Smooth muscle cell (in vitro differentiated cells): ENCODE measurements at regions not wholly inside any gene's neighbourhood (a gene's known extent, or its start where the extent isn't known, plus 50 kb on each side); places are given as distances from the start of the nearest gene placed in this dataset.

ENCODE experiments used
- DNase-seq: peaks from one replicate; lab custom pipeline; 2025; ENCODE audit not compliant: unreplicated experiment; lab: John Stamatoyannopoulos, UW
- H2AFZ ChIP-seq: fragments of 200-600 bp; sonication (generic); 2 replicates; pipeline ENCODE4 v1.6.0; 2016; ENCODE audit warnings: antibody characterized with exemption, low read depth, mild to moderate bottlenecking
- H3F3A ChIP-seq: fragments of 200-600 bp; sonication (generic); 2 replicates; pipeline ENCODE4 v1.6.0; 2017; ENCODE audit warnings: antibody characterized with exemption, low read depth
- H3K27ac ChIP-seq: fragments of 200-600 bp; sonication (generic); 2 replicates; pipeline ENCODE4 v1.5.1; 2016; ENCODE audit warnings: low read depth, mild to moderate bottlenecking
- H3K27me3 ChIP-seq: fragments of 200-600 bp; sonication (generic); 2 replicates; pipeline ENCODE4 v1.6.1; 2016; ENCODE audit warnings: low read depth, mild to moderate bottlenecking
- H3K36me3 ChIP-seq: fragments of 200-600 bp; sonication (generic); 2 replicates; pipeline ENCODE4 v1.5.1; 2016; ENCODE audit warnings: low read depth
- H3K4me1 ChIP-seq: fragments of 200-600 bp; sonication (generic); 2 replicates; pipeline ENCODE4 v1.5.1; 2016; ENCODE audit warnings: low read depth
- H3K4me2 ChIP-seq: fragments of 200-600 bp; sonication (generic); 2 replicates; pipeline ENCODE4 v1.6.0; 2016; ENCODE audit warnings: mild to moderate bottlenecking
- H3K4me3 ChIP-seq: fragments of 200-600 bp; sonication (generic); 2 replicates; pipeline ENCODE4 v1.5.1; 2016; ENCODE audit warnings: mild to moderate bottlenecking
- H3K79me2 ChIP-seq: fragments of 200-600 bp; sonication (generic); 2 replicates; pipeline ENCODE4 v1.6.0; 2016; ENCODE audit warnings: low read depth, mild to moderate bottlenecking
- H3K9ac ChIP-seq: fragments of 200-600 bp; sonication (generic); 2 replicates; pipeline ENCODE4 v1.6.0; 2016; ENCODE audit warnings: low read depth
- H3K9me3 ChIP-seq: fragments of 200-600 bp; sonication (generic); replicated peaks from 2 replicates; pipeline ENCODE4 v1.5.1; 2016; ENCODE audit warnings: low read depth
- H4K20me1 ChIP-seq: fragments of 200-600 bp; sonication (generic); 2 replicates; pipeline ENCODE4 v1.6.0; 2016; ENCODE audit warnings: low read depth
- WGBS: methylation state at CpG from one replicate; pipeline ENCODE4 v1.1.7; 2016; ENCODE audit warnings: low lambda C conversion rate; 5-methylcytosine and 5-hydroxymethylcytosine counted together
- TF ChIP-seq, protein P1 (sequence below): fragments of 200-600 bp; sonication (generic); IDR thresholded peaks from 2 replicates; pipeline ENCODE4 v1.5.1; 2017; ENCODE audit warnings: borderline replicate concordance, mild to moderate bottlenecking, antibody characterized with exemption; ENCODE audit not compliant: insufficient read depth, poor library complexity, severe bottlenecking

DNA sequence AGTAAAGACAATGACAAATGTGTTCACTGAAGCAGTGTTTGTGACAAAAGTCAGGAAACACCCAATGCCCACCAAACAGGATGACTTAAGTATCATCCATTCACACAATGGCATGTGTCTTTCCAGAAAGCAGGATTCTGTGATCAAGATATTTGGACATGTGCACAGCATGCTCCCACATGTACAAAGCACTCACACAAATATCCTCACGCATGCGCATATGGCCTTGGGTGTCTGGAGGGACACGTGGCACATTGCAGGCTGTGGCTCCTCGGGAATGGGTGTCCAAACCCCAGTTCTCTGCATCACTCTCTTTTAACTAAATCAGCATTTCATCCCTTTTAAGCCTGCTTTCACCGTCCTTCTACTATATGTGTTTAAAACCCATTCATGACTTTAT lies 130.5 kb downstream of the KLF13 start:
- 43% methylated on average over 5 of the region's 5 CpGs for WGBS
- Histone ChIP-seq H2AFZ (no peak overlapping the region), H3K4me2 (peak overlapping the region; percentile 34), H3K4me3 (no peak overlapping the region), H3F3A (no peaks in the 10 kb centered on the region), H3K36me3 (no peaks in the 10 kb centered on the region), H3K27me3 (no peaks in the 10 kb centered on the region), H3K27ac (peak overlapping the region; percentile 72), H3K4me1 (peaks cover 11% of the 10 kb centered on the region), H3K9me3 (no peaks in the 10 kb centered on the region), H3K79me2 (no peaks in the 10 kb centered on the region), H3K9ac (no peak overlapping the region), H4K20me1 (no peaks in the 10 kb centered on the region)
- TF ChIP-seq, protein P1, sequence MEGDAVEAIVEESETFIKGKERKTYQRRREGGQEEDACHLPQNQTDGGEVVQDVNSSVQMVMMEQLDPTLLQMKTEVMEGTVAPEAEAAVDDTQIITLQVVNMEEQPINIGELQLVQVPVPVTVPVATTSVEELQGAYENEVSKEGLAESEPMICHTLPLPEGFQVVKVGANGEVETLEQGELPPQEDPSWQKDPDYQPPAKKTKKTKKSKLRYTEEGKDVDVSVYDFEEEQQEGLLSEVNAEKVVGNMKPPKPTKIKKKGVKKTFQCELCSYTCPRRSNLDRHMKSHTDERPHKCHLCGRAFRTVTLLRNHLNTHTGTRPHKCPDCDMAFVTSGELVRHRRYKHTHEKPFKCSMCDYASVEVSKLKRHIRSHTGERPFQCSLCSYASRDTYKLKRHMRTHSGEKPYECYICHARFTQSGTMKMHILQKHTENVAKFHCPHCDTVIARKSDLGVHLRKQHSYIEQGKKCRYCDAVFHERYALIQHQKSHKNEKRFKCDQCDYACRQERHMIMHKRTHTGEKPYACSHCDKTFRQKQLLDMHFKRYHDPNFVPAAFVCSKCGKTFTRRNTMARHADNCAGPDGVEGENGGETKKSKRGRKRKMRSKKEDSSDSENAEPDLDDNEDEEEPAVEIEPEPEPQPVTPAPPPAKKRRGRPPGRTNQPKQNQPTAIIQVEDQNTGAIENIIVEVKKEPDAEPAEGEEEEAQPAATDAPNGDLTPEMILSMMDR: no peak
- no peak for DNase-seq

DNA sequence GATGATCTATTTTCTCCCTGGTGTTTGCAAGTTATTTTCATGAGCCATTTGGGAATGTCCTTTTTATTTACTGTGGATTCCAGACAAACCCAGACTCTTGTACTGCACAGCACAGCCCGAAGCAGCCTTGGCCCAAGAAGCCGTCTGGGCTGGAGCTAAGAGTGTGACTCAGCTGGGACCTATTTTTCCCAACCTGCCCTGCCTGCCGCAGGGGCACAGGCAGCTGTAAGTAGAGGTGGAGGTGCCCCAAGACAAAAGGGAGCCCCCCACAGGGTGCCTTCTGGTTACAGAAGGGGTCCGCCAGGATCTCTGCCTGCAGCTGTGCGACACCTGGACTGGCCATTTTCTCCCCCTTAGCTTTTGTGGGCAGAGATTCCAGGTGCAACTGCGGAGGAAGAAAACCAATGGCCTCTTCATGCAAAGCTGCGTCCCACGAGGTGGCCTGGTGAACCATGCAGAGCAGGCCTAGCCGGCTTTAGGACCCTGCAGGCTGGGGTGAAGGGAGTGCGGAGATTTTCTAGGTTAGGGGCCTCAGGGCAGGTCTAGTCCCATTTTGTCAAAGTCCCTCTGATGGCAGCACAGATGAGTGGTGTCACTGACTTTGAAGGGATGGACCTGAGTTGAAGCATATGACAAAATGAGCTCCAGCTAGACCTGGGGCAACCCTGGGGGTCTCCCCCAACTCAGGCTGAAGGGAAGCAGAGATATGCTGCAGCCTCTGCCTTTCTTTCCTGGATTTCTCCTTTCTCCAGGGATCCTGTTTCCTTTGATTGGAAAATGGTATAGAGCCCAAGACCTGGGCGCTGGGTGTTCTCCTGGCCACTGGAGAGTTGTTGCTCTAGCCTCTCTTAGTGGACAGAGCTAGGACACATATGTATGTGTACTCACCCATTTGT lies 131.2 kb downstream of the KLF13 start:
- Histone ChIP-seq H4K20me1 (no peaks in the 10 kb centered on the region), H3K4me2 (peak overlapping the region; percentile 34), H3K79me2 (no peaks in the 10 kb centered on the region), H3K9ac (no peak overlapping the region), H3K4me3 (no peak overlapping the region), H3K27ac (peak overlapping the region; percentile 72), H3F3A (no peaks in the 10 kb centered on the region), H3K4me1 (peaks cover 11% of the 10 kb centered on the region), H3K9me3 (no peaks in the 10 kb centered on the region), H3K27me3 (no peaks in the 10 kb centered on the region), H2AFZ (no peak overlapping the region), H3K36me3 (no peaks in the 10 kb centered on the region)
- WGBS: 52% methylated on average over 11 of the region's 11 CpGs
- DNase-seq: no peak
- TF ChIP-seq, protein P1: no peak

DNA sequence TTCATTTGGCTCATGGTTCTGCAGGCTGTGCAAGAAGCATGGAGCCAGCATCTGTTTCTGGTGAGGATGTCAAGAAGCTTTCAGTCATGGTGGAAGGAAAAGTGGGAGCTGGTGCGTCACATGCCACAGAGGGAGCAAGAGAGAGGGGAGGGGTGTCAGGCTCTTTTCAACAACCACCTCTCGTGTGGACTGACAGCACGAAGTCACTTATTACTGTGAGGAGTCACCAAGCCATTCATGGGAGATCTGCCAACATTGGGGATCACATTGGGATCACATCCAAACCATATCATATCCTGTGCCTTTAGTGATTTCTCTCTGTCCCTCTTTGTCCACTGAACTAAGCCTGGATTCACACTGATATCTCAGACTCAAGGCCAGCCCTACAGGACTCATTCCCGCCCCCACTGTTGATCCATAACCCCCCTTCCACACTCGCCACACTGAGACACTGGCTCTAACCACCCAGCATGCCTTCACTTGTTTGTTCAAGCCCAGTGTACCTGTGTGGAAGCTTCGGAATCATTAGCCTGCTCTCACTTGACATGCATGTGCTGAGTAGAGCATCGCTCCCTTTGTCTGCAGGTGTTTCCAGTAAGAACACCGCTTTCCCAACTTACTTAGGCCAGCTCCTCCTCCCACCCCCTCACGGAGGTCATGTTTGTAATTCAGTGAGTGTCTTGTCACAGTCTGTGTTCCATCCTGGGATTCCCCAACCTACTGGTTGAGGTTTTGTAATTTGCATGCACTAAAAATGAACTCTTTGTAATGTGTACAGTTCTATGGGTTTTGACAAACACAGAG lies 132.2 kb downstream of the KLF13 start:
- Histone ChIP-seq H3K27ac (no peak overlapping the region), H3K4me1 (peaks cover 11% of the 10 kb centered on the region), H3K4me2 (no peak overlapping the region), H3K9ac (no peak overlapping the region), H2AFZ (no peak overlapping the region), H3K79me2 (no peaks in the 10 kb centered on the region), H3F3A (no peaks in the 10 kb centered on the region), H3K27me3 (no peaks in the 10 kb centered on the region), H4K20me1 (no peaks in the 10 kb centered on the region), H3K36me3 (no peaks in the 10 kb centered on the region), H3K4me3 (no peak overlapping the region), H3K9me3 (no peaks in the 10 kb centered on the region)
- WGBS: 79% methylated on average over 9 of the region's 9 CpGs
- TF ChIP-seq, protein P1: no peak
- DNase-seq: no peak
